DND-41 (cell line): ENCODE measurements at regions not wholly inside any gene's neighbourhood (a gene's known extent, or its start where the extent isn't known, plus 50 kb on each side); places are given as distances from the start of the nearest gene placed in this dataset.

Experiments
- ATAC-seq: fragments of 200-7000 bp; cut with Tn5 transposase; 3 replicates; pipeline ENCODE4 v1.9.1; 2021; ENCODE audit warnings: low read depth; ENCODE audit not compliant: insufficient read depth
- DNase-seq: peaks from one replicate; pipeline ENCODE4 v3.0.0-alpha.2; 2020
- H2AFZ ChIP-seq: 2 replicates; pipeline ENCODE4 v1.6.0; 2012; ENCODE audit warnings: low read depth, low read length
- H3K27ac ChIP-seq: 2 replicates; pipeline ENCODE4 v1.5.1; 2012; ENCODE audit warnings: low read length, inconsistent platforms
- H3K27me3 ChIP-seq: fragments of 200-600 bp; sonication (generic); 2 replicates; pipeline ENCODE4 v1.6.0; 2012; ENCODE audit warnings: low read length, mild to moderate bottlenecking, inconsistent platforms; ENCODE audit not compliant: insufficient read depth, poor library complexity
- H3K36me3 ChIP-seq: 2 replicates; pipeline ENCODE4 v1.5.1; 2012; ENCODE audit warnings: low read length, inconsistent platforms; ENCODE audit not compliant: insufficient read depth
- H3K4me1 ChIP-seq: 2 replicates; pipeline ENCODE4 v1.5.1; 2012; ENCODE audit warnings: mild to moderate bottlenecking, low read length; ENCODE audit not compliant: insufficient read depth
- H3K4me2 ChIP-seq: 2 replicates; pipeline ENCODE4 v1.6.0; 2012; ENCODE audit warnings: mild to moderate bottlenecking, moderate library complexity, low read length, inconsistent platforms; ENCODE audit not compliant: insufficient read depth
- H3K4me3 ChIP-seq, 2 experiments: fragments of 200-600 bp in 1 of 2; shearing (Covaris generic) in 1 of 2; 2 replicates each; pipeline ENCODE4 v1.5.1; 2012 to 2016; ENCODE audit warnings: inconsistent platforms in 2 of 2, low read length in 2 of 2, mild to moderate bottlenecking in 2 of 2, low read depth in 1 of 2, moderate library complexity in 1 of 2
- H3K79me2 ChIP-seq: 2 replicates; pipeline ENCODE4 v1.6.0; 2012; ENCODE audit warnings: low read length, inconsistent platforms; ENCODE audit not compliant: insufficient read depth
- H3K9ac ChIP-seq: 2 replicates; pipeline ENCODE4 v1.6.0; 2012; ENCODE audit warnings: low read depth, mild to moderate bottlenecking, inconsistent platforms, low read length, moderate library complexity
- H3K9me3 ChIP-seq: 2 replicates; pipeline ENCODE4 v1.5.1; 2012; ENCODE audit warnings: low read length, moderate library complexity, mild to moderate bottlenecking, inconsistent platforms; ENCODE audit not compliant: insufficient read depth, severe bottlenecking
- H4K20me1 ChIP-seq: 2 replicates; pipeline ENCODE4 v1.6.0; 2012; ENCODE audit warnings: low read length; ENCODE audit not compliant: insufficient read depth
- CTCF ChIP-seq: IDR thresholded peaks from 2 replicates; pipeline ENCODE4 v1.5.1; 2012; ENCODE audit warnings: borderline replicate concordance, low read length, moderate library complexity, mild to moderate bottlenecking; ENCODE audit not compliant: poor library complexity, severe bottlenecking; ENCODE audit errors: extremely low read depth
- EZH2 ChIP-seq: IDR thresholded peaks from 3 replicates; pipeline ENCODE4 v1.6.1; 2012; ENCODE audit warnings: borderline replicate concordance, low read depth, mild to moderate bottlenecking, moderate library complexity, low read length, inconsistent platforms; ENCODE audit not compliant: severe bottlenecking

GRCh38 chr13:87344176-87344575 is 327.0 kb upstream of the SLITRK5 start:
- no peak for DNase-seq

GRCh38 chr13:87355451-87355850 is 315.7 kb upstream of the SLITRK5 start:
- Histone ChIP-seq H3K27ac (no peak overlapping the region), H3K9ac (no peak overlapping the region), H2AFZ (no peak overlapping the region), H3K4me1 (no peaks in the 10 kb centered on the region), H3K36me3 (no peaks in the 10 kb centered on the region), H3K9me3 (no peaks in the 10 kb centered on the region), H3K79me2 (no peaks in the 10 kb centered on the region), H3K4me2 (no peak overlapping the region), H3K4me3 (no peak overlapping the region), H4K20me1 (no peaks in the 10 kb centered on the region), H3K27me3 (no peaks in the 10 kb centered on the region)
- DNase-seq (no peak), ATAC-seq (no peak)
- TF ChIP-seq EZH2 (no peak), CTCF (no peak)

More at GRCh38 chr13:87344176-87344575, 327.0 kb upstream of the SLITRK5 start:
- no peak overlapping the region for H3K4me2 ChIP-seq
- H4K20me1 ChIP-seq: no peaks in the 10 kb centered on the region
- no peak overlapping the region for H3K27ac ChIP-seq
- H3K36me3 ChIP-seq: no peaks in the 10 kb centered on the region
- TF ChIP-seq EZH2: no peak
- no peak for TF ChIP-seq CTCF
- H3K9ac ChIP-seq: no peak overlapping the region
- H3K9me3 ChIP-seq: no peaks in the 10 kb centered on the region
- H3K79me2 ChIP-seq: no peaks in the 10 kb centered on the region
- no peaks in the 10 kb centered on the region for H3K4me1 ChIP-seq
- no peak overlapping the region for H3K4me3 ChIP-seq
- ATAC-seq: no peak
- no peaks in the 10 kb centered on the region for H3K27me3 ChIP-seq
- no peak overlapping the region for H2AFZ ChIP-seq

GRCh38 chr13:87356314-87356713 is 314.9 kb upstream of the SLITRK5 start:
- H3K4me2 ChIP-seq: no peak overlapping the region
- no peak for DNase-seq
- H3K36me3 ChIP-seq: no peaks in the 10 kb centered on the region
- no peak overlapping the region for H2AFZ ChIP-seq
- H3K79me2 ChIP-seq: no peaks in the 10 kb centered on the region
- no peak for ATAC-seq
- H3K4me1 ChIP-seq: no peaks in the 10 kb centered on the region
- no peaks in the 10 kb centered on the region for H4K20me1 ChIP-seq
- no peak for TF ChIP-seq EZH2
- no peak for TF ChIP-seq CTCF
- H3K4me3 ChIP-seq: no peak overlapping the region
- H3K9me3 ChIP-seq: no peaks in the 10 kb centered on the region
- no peak overlapping the region for H3K27ac ChIP-seq
- H3K9ac ChIP-seq: no peak overlapping the region
- H3K27me3 ChIP-seq: no peaks in the 10 kb centered on the region

GRCh38 chr13:87358319-87358718 is 312.9 kb upstream of the SLITRK5 start:
- Histone ChIP-seq H3K27me3 (no peaks in the 10 kb centered on the region), H3K9ac (no peak overlapping the region), H4K20me1 (no peaks in the 10 kb centered on the region), H3K27ac (no peak overlapping the region), H2AFZ (no peak overlapping the region), H3K9me3 (no peaks in the 10 kb centered on the region), H3K4me1 (no peaks in the 10 kb centered on the region), H3K79me2 (no peaks in the 10 kb centered on the region), H3K4me2 (no peak overlapping the region), H3K4me3 (no peak overlapping the region), H3K36me3 (no peaks in the 10 kb centered on the region)
- no peak for ATAC-seq
- no peak for TF ChIP-seq CTCF
- TF ChIP-seq EZH2: no peak
- DNase-seq: no peak
